CD4-positive, CD25-positive, alpha-beta regulatory T cell (primary cell): ENCODE measurements at regions not wholly inside any gene's neighbourhood (a gene's known extent, or its start where the extent isn't known, plus 50 kb on each side); places are given as distances from the start of the nearest gene placed in this dataset.

ENCODE experiments used
- ATAC-seq, 2 donors: fragments of 150-1000 bp; cut with Tn5 transposase; one replicate each; pipeline ENCODE4 v1.10.0; 2021; ENCODE audit warnings: low read depth in 2 of 2, moderate number of reproducible peaks in 2 of 2, moderate library complexity in 1 of 2
- DNase-seq, 3 donors: peaks; one replicate each; pipeline versions ENCODE4 v3.0.0 to v3.0.0-alpha.2; 2012 to 2022; ENCODE audit warnings: mixed read lengths in 1 of 3
- H3K27ac ChIP-seq: one replicate; pipeline ENCODE4 v1.7.0; 2013; ENCODE audit warnings: mild to moderate bottlenecking, low read length; ENCODE audit not compliant: insufficient read depth, poor library complexity, severe bottlenecking
- H3K27me3 ChIP-seq: one replicate; pipeline ENCODE4 v1.7.0; 2013; ENCODE audit warnings: low read length; ENCODE audit not compliant: control insufficient read depth, insufficient read depth
- H3K36me3 ChIP-seq: one replicate; pipeline ENCODE4 v1.7.0; 2013; ENCODE audit warnings: mild to moderate bottlenecking, low read length, moderate library complexity; ENCODE audit not compliant: control insufficient read depth, insufficient read depth
- H3K4me1 ChIP-seq: 2 replicates; pipeline ENCODE4 v1.7.0; 2013; ENCODE audit warnings: mild to moderate bottlenecking, low read length; ENCODE audit not compliant: insufficient read depth, control insufficient read depth, poor library complexity, severe bottlenecking
- H3K4me3 ChIP-seq: one replicate; pipeline ENCODE4 v1.7.0; 2013; ENCODE audit warnings: low read depth, mild to moderate bottlenecking, low read length, moderate library complexity
- H3K9me3 ChIP-seq, 2 experiments: 1 replicate in 1 of 2; 2 replicates in 1 of 2; pipeline ENCODE4 v1.7.0; 2013; ENCODE audit warnings: low read length in 2 of 2, mild to moderate bottlenecking in 1 of 2, moderate library complexity in 1 of 2; ENCODE audit not compliant: control insufficient read depth in 2 of 2
- H3K27ac Mint-ChIP-seq, 3 donors: one replicate each; pipeline ENCODE4 v1.8.0; 2020 to 2022; ENCODE audit warnings: mild to moderate bottlenecking in 3 of 3, mixed read lengths in 3 of 3, moderate library complexity in 2 of 3
- H3K27me3 Mint-ChIP-seq: one replicate; pipeline ENCODE4 v1.8.0; 2022; ENCODE audit warnings: mild to moderate bottlenecking, mixed read lengths
- H3K36me3 Mint-ChIP-seq: one replicate; pipeline ENCODE4 v1.8.0; 2020; ENCODE audit warnings: mixed read lengths
- H3K4me1 Mint-ChIP-seq, 4 donors: one replicate each; pipeline ENCODE4 v1.8.0; 2020 to 2022; ENCODE audit warnings: mixed read lengths in 4 of 4, mild to moderate bottlenecking in 1 of 4
- H3K4me3 Mint-ChIP-seq, 4 donors: one replicate each; pipeline ENCODE4 v1.8.0; 2020 to 2022; ENCODE audit warnings: mild to moderate bottlenecking in 4 of 4, mixed read lengths in 4 of 4, moderate library complexity in 3 of 4
- H3K9me3 Mint-ChIP-seq, 7 donors: one replicate each; pipeline ENCODE4 v1.8.0; 2020 to 2022; ENCODE audit warnings: mixed read lengths in 7 of 7, mild to moderate bottlenecking in 3 of 7, moderate library complexity in 2 of 7

GRCh38 chrX:26606971-26607370 is 391.0 kb downstream of the MAGEB5 start:
- Mint-ChIP-seq H3K27me3 (no peaks in the 10 kb centered on the region), H3K27ac (no peak overlapping the region), H3K36me3 (no peaks in the 10 kb centered on the region), H3K9me3 (peaks cover 0 to 11% (median 3%) of the 10 kb centered on the region in 7 donors), H3K4me1 (no peaks in the 10 kb centered on the region), H3K4me3 (no peak overlapping the region)
- Histone ChIP-seq H3K4me3 (no peak overlapping the region), H3K27ac (no peak overlapping the region), H3K4me1 (no peaks in the 10 kb centered on the region), H3K36me3 (no peaks in the 10 kb centered on the region), H3K9me3 (no peaks in the 10 kb centered on the region), H3K27me3 (no peaks in the 10 kb centered on the region)
- no peak for DNase-seq
- ATAC-seq, result no peak

- H3K4me3 Mint-ChIP-seq, result peak overlapping the region in 1 of 4 donors; percentile 10
- no peak overlapping the region for H3K4me3 ChIP-seq
- DNase-seq (no peak), ATAC-seq (no peak)
- H3K36me3 Mint-ChIP-seq, result no peaks in the 10 kb centered on the region
- H3K9me3 Mint-ChIP-seq, result peaks cover 0 to 5% (median 0%) of the 10 kb centered on the region in 7 donors
- no peaks in the 10 kb centered on the region for H3K27me3 ChIP-seq
- no peaks in the 10 kb centered on the region for H3K4me1 Mint-ChIP-seq
- H3K27me3 Mint-ChIP-seq, result no peaks in the 10 kb centered on the region
- no peaks in the 10 kb centered on the region for H3K9me3 ChIP-seq
- H3K27ac ChIP-seq, result no peak overlapping the region
- H3K36me3 ChIP-seq, result no peaks in the 10 kb centered on the region
- H3K4me1 ChIP-seq, result no peaks in the 10 kb centered on the region
- no peak overlapping the region for H3K27ac Mint-ChIP-seq
Measured at GRCh38 chrX:26597981-26598380, 382.0 kb downstream of the MAGEB5 start.

GRCh38 chrX:26590849-26591248 is 374.9 kb downstream of the MAGEB5 start:
- DNase-seq (no peak), ATAC-seq (no peak)
- H3K4me1 Mint-ChIP-seq, result no peaks in the 10 kb centered on the region
- H3K27ac ChIP-seq, result no peak overlapping the region
- H3K4me3 ChIP-seq, result no peak overlapping the region
- no peaks in the 10 kb centered on the region for H3K36me3 ChIP-seq
- no peaks in the 10 kb centered on the region for H3K9me3 ChIP-seq
- H3K27me3 Mint-ChIP-seq, result no peaks in the 10 kb centered on the region
- H3K36me3 Mint-ChIP-seq, result no peaks in the 10 kb centered on the region
- H3K9me3 Mint-ChIP-seq, result peaks cover 0 to 5% (median 0%) of the 10 kb centered on the region in 7 donors
- no peak overlapping the region for H3K27ac Mint-ChIP-seq
- H3K4me3 Mint-ChIP-seq, result no peak overlapping the region
- no peaks in the 10 kb centered on the region for H3K27me3 ChIP-seq
- H3K4me1 ChIP-seq, result no peaks in the 10 kb centered on the region

GRCh38 chrX:26586570-26586969 is 370.6 kb downstream of the MAGEB5 start:
- H3K4me1 Mint-ChIP-seq, result no peaks in the 10 kb centered on the region
- Histone ChIP-seq H3K36me3 (no peaks in the 10 kb centered on the region), H3K4me1 (no peaks in the 10 kb centered on the region), H3K27me3 (no peaks in the 10 kb centered on the region), H3K9me3 (no peaks in the 10 kb centered on the region), H3K27ac (no peak overlapping the region), H3K4me3 (no peak overlapping the region)
- no peaks in the 10 kb centered on the region for H3K27me3 Mint-ChIP-seq
- no peak for DNase-seq
- H3K9me3 Mint-ChIP-seq, result peaks cover 0 to 2% (median 0%) of the 10 kb centered on the region in 7 donors
- H3K36me3 Mint-ChIP-seq, result no peaks in the 10 kb centered on the region
- no peak overlapping the region for H3K27ac Mint-ChIP-seq
- ATAC-seq, result no peak
- no peak overlapping the region for H3K4me3 Mint-ChIP-seq

- Histone ChIP-seq H3K27me3 (no peaks in the 10 kb centered on the region), H3K4me1 (no peaks in the 10 kb centered on the region), H3K27ac (no peak overlapping the region), H3K4me3 (no peak overlapping the region), H3K9me3 (no peaks in the 10 kb centered on the region), H3K36me3 (no peaks in the 10 kb centered on the region)
- Mint-ChIP-seq H3K4me1 (no peaks in the 10 kb centered on the region), H3K27me3 (no peaks in the 10 kb centered on the region), H3K4me3 (no peak overlapping the region), H3K27ac (no peak overlapping the region), H3K9me3 (peaks cover 0 to 4% (median 2%) of the 10 kb centered on the region in 7 donors), H3K36me3 (no peaks in the 10 kb centered on the region)
- DNase-seq (no peak), ATAC-seq (no peak)
Measured at GRCh38 chrX:26581091-26581490, 365.1 kb downstream of the MAGEB5 start.

- DNase-seq (no peak), ATAC-seq (no peak)
- Histone ChIP-seq H3K9me3 (no peaks in the 10 kb centered on the region), H3K27ac (no peak overlapping the region), H3K36me3 (no peaks in the 10 kb centered on the region), H3K4me3 (no peak overlapping the region), H3K4me1 (no peaks in the 10 kb centered on the region), H3K27me3 (no peaks in the 10 kb centered on the region)
- Mint-ChIP-seq H3K36me3 (no peaks in the 10 kb centered on the region), H3K4me1 (no peaks in the 10 kb centered on the region), H3K4me3 (no peak overlapping the region), H3K9me3 (peaks cover 0 to 7% (median 2%) of the 10 kb centered on the region in 7 donors), H3K27me3 (no peaks in the 10 kb centered on the region), H3K27ac (no peak overlapping the region)
Measured at GRCh38 chrX:26580021-26580420, 364.1 kb downstream of the MAGEB5 start.

- Histone ChIP-seq H3K27ac (no peak overlapping the region), H3K36me3 (no peaks in the 10 kb centered on the region), H3K27me3 (no peaks in the 10 kb centered on the region), H3K4me1 (no peaks in the 10 kb centered on the region), H3K9me3 (no peaks in the 10 kb centered on the region), H3K4me3 (no peak overlapping the region)
- no peaks in the 10 kb centered on the region for H3K4me1 Mint-ChIP-seq
- H3K4me3 Mint-ChIP-seq, result no peak overlapping the region
- H3K27ac Mint-ChIP-seq, result no peak overlapping the region
- no peaks in the 10 kb centered on the region for H3K36me3 Mint-ChIP-seq
- H3K27me3 Mint-ChIP-seq, result no peaks in the 10 kb centered on the region
- DNase-seq, result no peak
- no peak for ATAC-seq
- peaks cover 0 to 9% (median 1%) of the 10 kb centered on the region in 7 donors for H3K9me3 Mint-ChIP-seq
Measured at GRCh38 chrX:26574234-26574633, 358.3 kb downstream of the MAGEB5 start.

GRCh38 chrX:26562156-26562555 is 346.2 kb downstream of the MAGEB5 start:
- DNase-seq (no peak), ATAC-seq (no peak)
- H3K27me3 ChIP-seq, result no peaks in the 10 kb centered on the region
- H3K4me3 ChIP-seq, result no peak overlapping the region
- no peak overlapping the region for H3K27ac Mint-ChIP-seq
- H3K36me3 Mint-ChIP-seq, result no peaks in the 10 kb centered on the region
- no peak overlapping the region for H3K27ac ChIP-seq
- no peaks in the 10 kb centered on the region for H3K4me1 Mint-ChIP-seq
- no peaks in the 10 kb centered on the region for H3K36me3 ChIP-seq
- no peaks in the 10 kb centered on the region for H3K27me3 Mint-ChIP-seq
- no peak overlapping the region for H3K4me3 Mint-ChIP-seq
- peaks cover 0 to 10% (median 0%) of the 10 kb centered on the region in 7 donors for H3K9me3 Mint-ChIP-seq
- H3K4me1 ChIP-seq, result no peaks in the 10 kb centered on the region
- peaks cover 0 to 1% of the 10 kb centered on the region in 2 experiments for H3K9me3 ChIP-seq
